ENCODE measurements at regions not wholly inside any gene's neighbourhood (a gene's known extent, or its start where the extent isn't known, plus 50 kb on each side); places are given as distances from the start of the nearest gene placed in this dataset.
"Not testable (repeated sequence)": the region's sequence is repeated elsewhere in the genome, so short reads cannot be mapped to it uniquely, and the experiment has no call there.

DNA sequence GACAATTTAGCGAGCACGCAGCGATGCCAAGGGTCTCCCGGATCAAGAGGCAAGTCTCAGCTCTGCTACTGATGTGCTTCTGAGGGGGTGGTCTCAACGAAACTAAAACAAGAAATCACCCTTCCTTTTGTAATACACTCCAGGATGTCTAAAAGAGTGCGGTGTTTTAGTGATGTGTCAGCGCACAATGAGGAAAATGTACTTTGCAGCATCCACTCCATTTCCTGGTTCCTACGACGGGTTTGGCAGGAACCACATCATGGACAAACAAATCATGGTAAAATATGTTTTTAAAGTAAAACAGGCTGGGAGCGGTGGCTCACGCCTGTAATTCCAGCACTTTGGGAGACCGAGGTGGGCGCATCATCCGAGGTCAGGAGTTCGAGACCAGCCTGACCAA lies 154.0 kb upstream of the TSC22D1 start:
- no peaks in the 10 kb centered on the region for H3K79me2 ChIP-seq (ENCODE audit: control insufficient read depth, insufficient read depth, low read length)
- no peak overlapping the region for H3K27ac ChIP-seq (ENCODE audit: extremely low read depth, low read depth, low read length)
- FAIRE-seq = no peak
- H4K20me1 ChIP-seq (replicated peaks; ENCODE audit: control insufficient read depth, insufficient read depth, low read length) = no peaks in the 10 kb centered on the region
- intact Hi-C loops (cut with micrococcal nuclease) (no loop called here), in situ Hi-C loops (cut with MboI) (no loop called here)
- H3K36me3 ChIP-seq (ENCODE audit: control insufficient read depth, insufficient read depth, low read length) = no peaks in the 10 kb centered on the region
- TF ChIP-seq GTF3C2 (IDR thresholded peaks at IDR 0.05; ENCODE audit: borderline replicate concordance, extremely low read depth, insufficient read length) (no peak), DMBX1 (CRISPR knock-in tag; IDR thresholded peaks at IDR 0.05; ENCODE audit: borderline replicate concordance) (no peak), FOXM1 (IDR thresholded peaks at IDR 0.05; ENCODE audit: low read depth) (no peak), FOXM1 (CRISPR knock-in tag; IDR thresholded peaks at IDR 0.05; ENCODE audit: low read depth) (no peak), OTX1 (CRISPR knock-in tag; IDR thresholded peaks at IDR 0.05) (no peak), ZZZ3 (IDR thresholded peaks at IDR 0.05) (no peak), ZNF398 (CRISPR knock-in tag; IDR thresholded peaks at IDR 0.05) (no peak), PCBP2 (IDR thresholded peaks at IDR 0.05; ENCODE audit: low read depth, low read length, poor library complexity, severe bottlenecking) (no peak), BMI1 (IDR thresholded peaks at IDR 0.05; ENCODE audit: low read length) (no peak), CHCHD3 (CRISPR knock-in tag; IDR thresholded peaks at IDR 0.05) (no peak), ZNF717 (CRISPR knock-in tag; IDR thresholded peaks at IDR 0.05) (no peak)
- TF ChIP-seq, protein P1, sequence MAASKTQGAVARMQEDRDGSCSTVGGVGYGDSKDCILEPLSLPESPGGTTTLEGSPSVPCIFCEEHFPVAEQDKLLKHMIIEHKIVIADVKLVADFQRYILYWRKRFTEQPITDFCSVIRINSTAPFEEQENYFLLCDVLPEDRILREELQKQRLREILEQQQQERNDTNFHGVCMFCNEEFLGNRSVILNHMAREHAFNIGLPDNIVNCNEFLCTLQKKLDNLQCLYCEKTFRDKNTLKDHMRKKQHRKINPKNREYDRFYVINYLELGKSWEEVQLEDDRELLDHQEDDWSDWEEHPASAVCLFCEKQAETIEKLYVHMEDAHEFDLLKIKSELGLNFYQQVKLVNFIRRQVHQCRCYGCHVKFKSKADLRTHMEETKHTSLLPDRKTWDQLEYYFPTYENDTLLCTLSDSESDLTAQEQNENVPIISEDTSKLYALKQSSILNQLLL (CRISPR knock-in tag; IDR thresholded peaks at IDR 0.05; ENCODE audit: borderline replicate concordance) = no peak
- BruUV-seq (replicated peaks) = no TSS peak
- H3K9me1 ChIP-seq (ENCODE audit: control insufficient read depth, insufficient read depth, low read length) = no peaks in the 10 kb centered on the region
- ChIA-PET CTCF (ENCODE audit: low intra/inter-chr PET ratio) (no interaction called here), POLR2A (no interaction called here)
- no peak for DNase-seq (ENCODE audit: extremely low read depth in 1 of 4, low spot score in 3 of 4)
- H3K9me3 ChIP-seq (replicated peaks; ENCODE audit: control insufficient read depth, insufficient read depth, low read depth, low read length) = no peaks in the 10 kb centered on the region
- no peak overlapping the region for H2AFZ ChIP-seq (ENCODE audit: low read depth, low read length)
- no peak overlapping the region for H3K9ac ChIP-seq (ENCODE audit: insufficient read depth in 1 of 2, low read depth in 2 of 2, low read length in 2 of 2)
- no peak for ATAC-seq
- no peaks in the 10 kb centered on the region for H3K4me1 ChIP-seq (replicated peaks in 1 of 2; ENCODE audit: control insufficient read depth in 2 of 2, insufficient read depth in 2 of 2, low read length in 2 of 2)
- H3K4me3 ChIP-seq = no peak overlapping the region
- no peak overlapping the region for H3K4me2 ChIP-seq (ENCODE audit: insufficient read depth, low read length)
- H3K27me3 ChIP-seq (ENCODE audit: control insufficient read depth in 2 of 2, insufficient read depth in 2 of 2, low read length in 2 of 2) = peaks cover 0 to 16% of the 10 kb centered on the region in 2 experiments; a peak in 2 of 5 replicates
- 1% methylated on average over 13 of the region's 15 CpGs for WGBS (ENCODE audit: insufficient coverage, low coverage, missing lambda C conversion rate)

DNA sequence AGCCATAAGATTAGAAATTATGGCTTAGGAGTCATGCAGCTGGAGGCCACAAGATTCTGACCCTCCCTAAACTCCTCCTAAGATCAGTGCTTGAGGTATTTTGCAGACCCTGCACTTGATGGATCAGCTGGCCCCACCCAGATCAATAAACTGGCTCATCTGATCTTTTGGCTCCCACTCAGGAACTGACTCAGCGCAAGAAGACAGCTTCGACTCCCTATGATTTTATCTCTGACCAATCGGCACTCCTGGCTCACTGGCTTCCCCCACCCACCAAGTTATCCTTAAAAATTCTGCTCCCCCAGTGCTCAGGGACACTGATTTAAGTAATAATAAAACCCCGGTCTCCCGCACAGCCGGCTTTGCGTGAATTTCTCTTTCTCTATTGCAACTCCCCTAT lies 151.5 kb upstream of the TSC22D1 start:
- H3K4me3 ChIP-seq; H3K9me3 ChIP-seq (replicated peaks; ENCODE audit: control insufficient read depth, insufficient read depth, low read depth, low read length); CTCF ChIA-PET (ENCODE audit: low intra/inter-chr PET ratio); BruUV-seq (replicated peaks); FAIRE-seq; ATAC-seq; H3K9me1 ChIP-seq (ENCODE audit: control insufficient read depth, insufficient read depth, low read length); intact Hi-C loops (cut with micrococcal nuclease); H3K79me2 ChIP-seq (ENCODE audit: control insufficient read depth, insufficient read depth, low read length); POLR2A ChIA-PET; DNase-seq (ENCODE audit: extremely low read depth in 1 of 4, low spot score in 3 of 4); H2AFZ ChIP-seq (ENCODE audit: low read depth, low read length); H4K20me1 ChIP-seq (replicated peaks; ENCODE audit: control insufficient read depth, insufficient read depth, low read length); H3K9ac ChIP-seq (ENCODE audit: insufficient read depth in 1 of 2, low read depth in 2 of 2, low read length in 2 of 2); H3K27ac ChIP-seq (ENCODE audit: extremely low read depth, low read depth, low read length); H3K4me1 ChIP-seq (replicated peaks in 1 of 2; ENCODE audit: control insufficient read depth in 2 of 2, insufficient read depth in 2 of 2, low read length in 2 of 2); H3K36me3 ChIP-seq (ENCODE audit: control insufficient read depth, insufficient read depth, low read length); H3K4me2 ChIP-seq (ENCODE audit: insufficient read depth, low read length); in situ Hi-C loops (cut with MboI): not testable (repeated sequence)
- peaks cover 4 to 14% of the 10 kb centered on the region in 2 experiments; a peak in 4 of 5 replicates for H3K27me3 ChIP-seq (ENCODE audit: control insufficient read depth in 2 of 2, insufficient read depth in 2 of 2, low read length in 2 of 2)
- WGBS (ENCODE audit: insufficient coverage, low coverage, missing lambda C conversion rate) = 0% methylated on average over 3 of the region's 7 CpGs
